Spleen (tissue), 7 donors: ENCODE measurements at regions not wholly inside any gene's neighbourhood (a gene's known extent, or its start where the extent isn't known, plus 50 kb on each side); places are given as distances from the start of the nearest gene placed in this dataset.

Experiments used
- POLR2A ChIP-seq, 3 donors: fragments of 450-650 bp; IDR thresholded peaks; one replicate each; pipeline ENCODE4 v1.5.1; 2017; ENCODE audit warnings: antibody characterized with exemption in 3 of 3, mild to moderate bottlenecking in 1 of 3
- POLR2AphosphoS5 ChIP-seq, 3 donors: sonication (generic); formaldehyde crosslinking; IDR thresholded peaks; one replicate each; pipeline ENCODE4 v1.5.1; 2017; ENCODE audit warnings: antibody characterized with exemption in 3 of 3
- TF ChIP-seq, protein P1 (sequence below), 11 experiments: fragments of 200-600 bp in 7 of 11; fragments of 450-650 bp in 4 of 11; sonication (generic) in 4 of 11; IDR thresholded peaks in 8 of 11; conservative IDR thresholded peaks in 3 of 11; 1 replicate in 7 of 11; 2 replicates in 4 of 11; pipeline versions ENCODE4 v1.4.0 to v1.8.0; 2016 to 2021; ENCODE audit warnings: antibody characterized with exemption in 11 of 11, inconsistent platforms in 4 of 11, mild to moderate bottlenecking in 1 of 11
- donor health status: DM: no; HTN: no; CAD: no; lungs with moderate emphysema.
- donor health status: DM: no; HTN: no; CAD: no.
- donor health status: DM: no; HTN: no; CAD: no.

DNA sequence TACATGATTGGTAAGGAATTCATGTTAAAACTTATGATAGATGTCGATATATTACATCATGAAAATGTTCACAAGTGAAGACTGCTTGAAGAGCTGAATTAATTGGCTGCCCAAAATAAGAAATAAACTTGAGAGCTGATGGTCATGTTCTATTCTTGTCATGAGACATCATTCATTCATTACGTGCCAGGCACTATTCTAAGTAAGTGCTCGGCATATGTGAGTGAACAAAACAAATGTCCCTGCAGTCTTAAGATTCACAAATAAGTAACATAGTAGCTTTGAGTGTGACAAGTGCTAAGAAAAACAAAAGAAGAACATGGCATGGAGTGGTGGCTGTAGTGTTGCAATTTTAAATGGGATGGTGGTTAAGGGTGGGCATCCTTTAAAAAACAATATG lies 329.3 kb downstream of the SUCLA2 start:
- TF ChIP-seq, protein P1, sequence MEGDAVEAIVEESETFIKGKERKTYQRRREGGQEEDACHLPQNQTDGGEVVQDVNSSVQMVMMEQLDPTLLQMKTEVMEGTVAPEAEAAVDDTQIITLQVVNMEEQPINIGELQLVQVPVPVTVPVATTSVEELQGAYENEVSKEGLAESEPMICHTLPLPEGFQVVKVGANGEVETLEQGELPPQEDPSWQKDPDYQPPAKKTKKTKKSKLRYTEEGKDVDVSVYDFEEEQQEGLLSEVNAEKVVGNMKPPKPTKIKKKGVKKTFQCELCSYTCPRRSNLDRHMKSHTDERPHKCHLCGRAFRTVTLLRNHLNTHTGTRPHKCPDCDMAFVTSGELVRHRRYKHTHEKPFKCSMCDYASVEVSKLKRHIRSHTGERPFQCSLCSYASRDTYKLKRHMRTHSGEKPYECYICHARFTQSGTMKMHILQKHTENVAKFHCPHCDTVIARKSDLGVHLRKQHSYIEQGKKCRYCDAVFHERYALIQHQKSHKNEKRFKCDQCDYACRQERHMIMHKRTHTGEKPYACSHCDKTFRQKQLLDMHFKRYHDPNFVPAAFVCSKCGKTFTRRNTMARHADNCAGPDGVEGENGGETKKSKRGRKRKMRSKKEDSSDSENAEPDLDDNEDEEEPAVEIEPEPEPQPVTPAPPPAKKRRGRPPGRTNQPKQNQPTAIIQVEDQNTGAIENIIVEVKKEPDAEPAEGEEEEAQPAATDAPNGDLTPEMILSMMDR (IDR thresholded peaks at IDR 0.05 in 8 of 11, conservative IDR thresholded peaks at IDR 0.05 in 3 of 11), result no peak
- TF ChIP-seq POLR2A (IDR thresholded peaks at IDR 0.05), result no peak
- no peak for TF ChIP-seq POLR2AphosphoS5 (IDR thresholded peaks at IDR 0.05)
